ENCODE measurements at regions not wholly inside any gene's neighbourhood (a gene's known extent, or its start where the extent isn't known, plus 50 kb on each side); places are given as distances from the start of the nearest gene placed in this dataset.

- H3K4me3 ChIP-seq (ENCODE audit: low read length): no peak overlapping the region
- TF ChIP-seq CTCF (IDR thresholded peaks at IDR 0.05; ENCODE audit: insufficient read depth, low read depth, low read length, missing control alignments): no peak
- no peak for DNase-seq (ENCODE audit: low read depth)
Measured at GRCh38 chr1:90474158-90474557, 242.9 kb downstream of the BARHL2 start.

- no peak for TF ChIP-seq CTCF (IDR thresholded peaks at IDR 0.05; ENCODE audit: insufficient read depth, low read depth, low read length, missing control alignments)
- H3K4me3 ChIP-seq (ENCODE audit: low read length): no peak overlapping the region
- DNase-seq (ENCODE audit: low read depth): no peak
Measured at GRCh38 chr1:90472775-90473174, 244.3 kb downstream of the BARHL2 start.

- no peak for DNase-seq (ENCODE audit: low read depth)
- H3K4me3 ChIP-seq (ENCODE audit: low read length): no peak overlapping the region
- TF ChIP-seq CTCF (IDR thresholded peaks at IDR 0.05; ENCODE audit: insufficient read depth, low read depth, low read length, missing control alignments): no peak
Measured at GRCh38 chr1:90459570-90459969, 257.5 kb downstream of the BARHL2 start.

DNA sequence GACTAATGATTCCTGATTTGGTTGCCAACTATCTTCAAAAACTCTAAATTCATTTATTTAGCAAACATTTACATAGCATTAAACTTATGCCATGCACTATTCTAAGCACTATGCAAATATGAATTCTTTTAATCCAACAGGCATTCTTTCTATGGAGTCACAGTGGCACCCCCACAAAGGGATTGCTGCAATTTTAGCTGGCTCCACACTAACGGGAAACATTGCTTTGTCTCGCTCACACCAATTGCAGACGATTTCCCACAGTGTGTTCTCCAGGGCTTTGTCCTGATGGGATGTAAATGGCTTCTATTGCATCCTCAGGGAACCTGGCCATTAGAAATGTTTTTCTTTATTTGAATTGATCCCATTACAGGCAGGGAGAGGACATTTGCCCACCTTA lies 259.1 kb downstream of the BARHL2 start:
- no peak for TF ChIP-seq CTCF (IDR thresholded peaks at IDR 0.05; ENCODE audit: insufficient read depth, low read depth, low read length, missing control alignments)
- no peak overlapping the region for H3K4me3 ChIP-seq (ENCODE audit: low read length)
- DNase-seq (ENCODE audit: low read depth): no peak

DNA sequence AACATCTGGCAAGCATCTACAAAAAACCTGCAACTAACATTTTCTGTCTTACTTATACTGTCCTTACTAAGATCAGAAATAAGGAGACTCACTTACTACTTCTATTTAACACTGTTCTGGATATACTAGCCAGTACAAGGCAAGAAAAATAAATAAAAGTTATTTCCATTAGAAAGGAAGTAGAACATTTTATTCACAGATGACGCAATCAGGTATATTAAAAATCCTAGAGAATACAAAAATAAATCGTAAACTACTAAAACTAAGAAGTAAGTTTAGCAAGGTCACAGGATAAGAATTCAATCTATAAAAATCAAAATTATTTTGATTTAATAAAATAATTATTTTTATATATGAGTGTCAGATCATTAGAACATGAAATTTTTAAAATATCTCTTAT lies 264.6 kb downstream of the BARHL2 start:
- no peak for DNase-seq (ENCODE audit: low read depth)
- no peak for TF ChIP-seq CTCF (IDR thresholded peaks at IDR 0.05; ENCODE audit: insufficient read depth, low read depth, low read length, missing control alignments)
- no peak overlapping the region for H3K4me3 ChIP-seq (ENCODE audit: low read length)

- no peak for TF ChIP-seq CTCF (IDR thresholded peaks at IDR 0.05; ENCODE audit: insufficient read depth, low read depth, low read length, missing control alignments)
- H3K4me3 ChIP-seq (ENCODE audit: low read length): no peak overlapping the region
- DNase-seq (ENCODE audit: low read depth): peak; percentile 9
Measured at GRCh38 chr1:90443354-90443753, 273.7 kb downstream of the BARHL2 start.

DNA sequence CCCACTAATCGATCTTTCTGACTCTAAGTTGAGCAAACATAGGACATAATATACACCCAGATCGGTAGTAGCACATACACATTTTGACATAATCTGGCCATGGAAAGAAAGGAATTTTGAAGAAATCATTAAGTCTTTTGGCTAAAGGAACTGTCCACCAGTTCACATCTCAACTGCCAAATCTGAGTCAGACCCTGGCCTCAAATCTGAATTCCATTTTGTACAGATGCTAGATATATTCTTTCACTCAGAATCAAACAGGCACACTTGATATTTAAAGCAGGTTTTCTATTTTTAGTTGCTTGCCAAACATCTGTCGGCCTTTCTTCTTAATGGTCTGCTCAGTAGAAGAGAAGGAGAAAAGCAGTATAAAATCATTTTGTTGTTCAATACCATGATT lies 281.8 kb downstream of the BARHL2 start:
- DNase-seq (ENCODE audit: low read depth): no peak

More for the DNA sequence above, 281.8 kb downstream of the BARHL2 start:
- no peak for TF ChIP-seq CTCF (IDR thresholded peaks at IDR 0.05; ENCODE audit: insufficient read depth, low read depth, low read length, missing control alignments)
- H3K4me3 ChIP-seq (ENCODE audit: low read length): no peak overlapping the region

Measured in epithelial cell of esophagus (primary cell).